ENCODE measurements at regions not wholly inside any gene's neighbourhood (a gene's known extent, or its start where the extent isn't known, plus 50 kb on each side); places are given as distances from the start of the nearest gene placed in this dataset.

DNA sequence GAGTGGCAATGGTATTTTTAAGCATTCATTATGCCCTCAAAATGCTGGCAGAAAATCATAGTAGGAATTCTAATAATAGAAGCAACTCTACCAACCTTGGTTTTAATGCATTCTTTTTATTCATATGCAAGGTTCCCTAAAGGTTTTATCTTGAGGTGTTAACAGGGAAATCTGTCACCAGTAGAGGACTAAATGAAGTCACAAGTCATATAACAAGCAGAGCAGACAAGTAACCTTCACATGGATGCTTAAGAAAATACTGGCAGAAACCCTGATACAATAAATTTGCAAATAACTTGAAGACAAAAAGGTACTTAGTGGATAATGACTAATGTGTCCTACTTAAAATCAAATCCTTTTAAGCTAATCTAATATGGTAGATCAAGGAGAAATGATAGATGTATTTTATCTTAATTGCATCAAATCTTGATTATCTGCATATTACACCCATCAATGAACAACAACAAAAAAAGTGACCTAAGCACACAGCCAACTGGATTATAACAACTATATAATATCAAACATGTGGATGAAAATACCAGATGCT is 73.3 kb downstream of the RFC3 start:
- TF ChIP-seq, protein P1, sequence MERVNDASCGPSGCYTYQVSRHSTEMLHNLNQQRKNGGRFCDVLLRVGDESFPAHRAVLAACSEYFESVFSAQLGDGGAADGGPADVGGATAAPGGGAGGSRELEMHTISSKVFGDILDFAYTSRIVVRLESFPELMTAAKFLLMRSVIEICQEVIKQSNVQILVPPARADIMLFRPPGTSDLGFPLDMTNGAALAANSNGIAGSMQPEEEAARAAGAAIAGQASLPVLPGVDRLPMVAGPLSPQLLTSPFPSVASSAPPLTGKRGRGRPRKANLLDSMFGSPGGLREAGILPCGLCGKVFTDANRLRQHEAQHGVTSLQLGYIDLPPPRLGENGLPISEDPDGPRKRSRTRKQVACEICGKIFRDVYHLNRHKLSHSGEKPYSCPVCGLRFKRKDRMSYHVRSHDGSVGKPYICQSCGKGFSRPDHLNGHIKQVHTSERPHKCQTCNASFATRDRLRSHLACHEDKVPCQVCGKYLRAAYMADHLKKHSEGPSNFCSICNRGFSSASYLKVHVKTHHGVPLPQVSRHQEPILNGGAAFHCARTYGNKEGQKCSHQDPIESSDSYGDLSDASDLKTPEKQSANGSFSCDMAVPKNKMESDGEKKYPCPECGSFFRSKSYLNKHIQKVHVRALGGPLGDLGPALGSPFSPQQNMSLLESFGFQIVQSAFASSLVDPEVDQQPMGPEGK (CRISPR knock-in tag; IDR thresholded peaks at IDR 0.05; ENCODE audit: borderline replicate concordance) = no peak
- TF ChIP-seq ZFP30 (CRISPR knock-in tag; IDR thresholded peaks at IDR 0.05) = no peak

All from SK-N-SH treated with all-trans-retinoic acid at 6 μM for 48 hours (cell line).